ENCODE measurements at regions not wholly inside any gene's neighbourhood (a gene's known extent, or its start where the extent isn't known, plus 50 kb on each side); places are given as distances from the start of the nearest gene placed in this dataset.

DNA sequence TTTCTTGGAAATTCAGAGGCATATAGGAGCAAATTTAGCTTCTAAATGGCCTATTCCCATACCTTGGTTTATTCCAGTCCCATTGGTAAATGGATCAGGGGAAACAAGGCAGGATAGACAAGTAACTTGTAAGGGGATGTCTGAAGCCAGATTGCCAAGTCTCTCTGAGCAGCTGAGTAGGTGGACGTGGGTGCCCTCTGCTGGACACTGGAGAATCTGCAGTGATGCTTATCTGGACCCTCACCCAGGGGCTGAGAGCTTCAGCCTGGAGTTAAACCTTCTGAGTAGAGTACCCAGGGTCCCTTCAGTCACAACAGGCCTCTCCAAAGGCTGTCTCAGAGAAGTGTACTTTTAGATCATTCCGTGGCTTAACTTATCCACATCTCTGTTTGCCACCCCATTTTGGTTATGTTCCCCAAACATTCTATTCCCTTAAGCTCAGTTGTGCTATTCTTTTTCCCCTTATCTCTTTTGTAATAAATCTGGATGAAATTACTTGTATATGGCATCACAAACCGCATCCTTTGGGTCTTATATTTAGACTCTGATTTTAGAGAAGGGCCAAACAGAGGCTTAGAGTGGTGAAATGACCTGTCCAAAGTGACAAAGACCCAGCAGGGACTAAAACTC is 218.3 kb upstream of the GLRA1 start:
- no peaks in the 10 kb centered on the region for H3K36me3 ChIP-seq
- H3K27me3 ChIP-seq: no peaks in the 10 kb centered on the region
- ATAC-seq: peak; percentile 34
- TF ChIP-seq POLR2AphosphoS5 (IDR thresholded peaks at IDR 0.05): no peak
- TF ChIP-seq, protein P1, sequence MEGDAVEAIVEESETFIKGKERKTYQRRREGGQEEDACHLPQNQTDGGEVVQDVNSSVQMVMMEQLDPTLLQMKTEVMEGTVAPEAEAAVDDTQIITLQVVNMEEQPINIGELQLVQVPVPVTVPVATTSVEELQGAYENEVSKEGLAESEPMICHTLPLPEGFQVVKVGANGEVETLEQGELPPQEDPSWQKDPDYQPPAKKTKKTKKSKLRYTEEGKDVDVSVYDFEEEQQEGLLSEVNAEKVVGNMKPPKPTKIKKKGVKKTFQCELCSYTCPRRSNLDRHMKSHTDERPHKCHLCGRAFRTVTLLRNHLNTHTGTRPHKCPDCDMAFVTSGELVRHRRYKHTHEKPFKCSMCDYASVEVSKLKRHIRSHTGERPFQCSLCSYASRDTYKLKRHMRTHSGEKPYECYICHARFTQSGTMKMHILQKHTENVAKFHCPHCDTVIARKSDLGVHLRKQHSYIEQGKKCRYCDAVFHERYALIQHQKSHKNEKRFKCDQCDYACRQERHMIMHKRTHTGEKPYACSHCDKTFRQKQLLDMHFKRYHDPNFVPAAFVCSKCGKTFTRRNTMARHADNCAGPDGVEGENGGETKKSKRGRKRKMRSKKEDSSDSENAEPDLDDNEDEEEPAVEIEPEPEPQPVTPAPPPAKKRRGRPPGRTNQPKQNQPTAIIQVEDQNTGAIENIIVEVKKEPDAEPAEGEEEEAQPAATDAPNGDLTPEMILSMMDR (IDR thresholded peaks at IDR 0.05): peak; percentile 58 to 90 (median 68)
- H3K27ac ChIP-seq: no peak overlapping the region
- no peak overlapping the region for H3K4me3 ChIP-seq
- H3K9me3 ChIP-seq: no peaks in the 10 kb centered on the region
- peaks cover 0 to 10% (median 0%) of the 10 kb centered on the region in 3 donors for H3K4me1 ChIP-seq
- 19 to 28% methylated on average over 2 to 3 of the region's 3 CpGs for WGBS, 2 donors (ENCODE audit: low coverage in 1 of 2)

DNA sequence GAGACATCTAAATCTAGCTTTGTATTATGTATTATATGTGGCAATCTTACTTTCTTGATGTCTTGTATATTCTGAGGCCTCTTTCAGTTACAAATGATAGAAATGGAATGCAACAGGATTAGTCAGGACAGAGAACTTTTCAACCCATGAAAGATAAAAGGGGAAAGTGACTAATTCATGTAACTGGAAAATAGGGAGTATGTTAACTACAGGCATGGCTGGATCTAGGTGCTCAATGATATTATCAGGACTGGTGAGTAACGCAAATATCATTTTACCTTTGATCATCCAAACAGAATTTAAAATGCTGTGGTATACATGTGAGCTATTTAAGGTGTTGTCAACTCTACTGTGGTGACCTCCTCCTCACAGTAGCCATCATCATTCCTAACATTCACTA is 215.7 kb upstream of the GLRA1 start:
- no peak overlapping the region for H3K27ac ChIP-seq
- no peak overlapping the region for H3K4me3 ChIP-seq
- TF ChIP-seq POLR2AphosphoS5 (IDR thresholded peaks at IDR 0.05): no peak
- TF ChIP-seq POLR2A (IDR thresholded peaks at IDR 0.05): no peak
- TF ChIP-seq, protein P1 (IDR thresholded peaks at IDR 0.05): no peak
- no peak for TF ChIP-seq EP300 (IDR thresholded peaks at IDR 0.05)
- no peaks in the 10 kb centered on the region for H3K27me3 ChIP-seq
- no peaks in the 10 kb centered on the region for H3K36me3 ChIP-seq
- H3K4me1 ChIP-seq: peaks cover 0 to 18% (median 0%) of the 10 kb centered on the region in 3 donors
- no peaks in the 10 kb centered on the region for H3K9me3 ChIP-seq
- ATAC-seq: no peak
- 91 to 100% methylated on average over 1 of the region's 1 CpG for WGBS, 2 donors (ENCODE audit: low coverage in 1 of 2)

DNA sequence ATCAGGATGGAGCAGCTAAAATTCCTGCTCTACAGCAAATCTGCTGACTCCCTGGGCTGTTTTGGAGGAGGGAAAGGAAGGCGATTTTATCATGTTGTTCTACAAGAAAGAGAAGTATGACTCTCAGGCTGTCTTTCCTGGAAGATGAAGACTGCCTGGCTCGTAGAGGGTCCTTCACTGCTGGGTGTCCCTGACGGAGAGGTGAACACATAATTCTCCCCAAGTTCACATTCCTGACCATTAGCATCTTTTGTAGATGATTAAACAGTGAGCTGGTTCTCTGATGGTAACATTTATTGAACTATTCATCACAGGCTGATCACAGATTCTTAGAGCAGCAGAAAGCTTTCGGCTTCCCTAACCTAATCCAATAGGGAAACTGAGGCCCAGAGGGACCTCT is 212.4 kb upstream of the GLRA1 start:
- no peaks in the 10 kb centered on the region for H3K27me3 ChIP-seq
- no peak overlapping the region for H3K27ac ChIP-seq
- TF ChIP-seq POLR2A (IDR thresholded peaks at IDR 0.05): no peak
- no peak for TF ChIP-seq POLR2AphosphoS5 (IDR thresholded peaks at IDR 0.05)
- TF ChIP-seq, protein P1 (IDR thresholded peaks at IDR 0.05): no peak
- TF ChIP-seq EP300 (IDR thresholded peaks at IDR 0.05): no peak
- WGBS, 2 donors (ENCODE audit: low coverage in 1 of 2): 26% methylated on average over 3 of the region's 4 CpGs; no CpG with 5 or more reads in 1 of the 2 donors
- H3K36me3 ChIP-seq: no peaks in the 10 kb centered on the region
- no peak overlapping the region for H3K4me3 ChIP-seq
- ATAC-seq: no peak
- H3K4me1 ChIP-seq: peaks cover 0 to 18% (median 0%) of the 10 kb centered on the region in 3 donors
- H3K9me3 ChIP-seq: no peaks in the 10 kb centered on the region

DNA sequence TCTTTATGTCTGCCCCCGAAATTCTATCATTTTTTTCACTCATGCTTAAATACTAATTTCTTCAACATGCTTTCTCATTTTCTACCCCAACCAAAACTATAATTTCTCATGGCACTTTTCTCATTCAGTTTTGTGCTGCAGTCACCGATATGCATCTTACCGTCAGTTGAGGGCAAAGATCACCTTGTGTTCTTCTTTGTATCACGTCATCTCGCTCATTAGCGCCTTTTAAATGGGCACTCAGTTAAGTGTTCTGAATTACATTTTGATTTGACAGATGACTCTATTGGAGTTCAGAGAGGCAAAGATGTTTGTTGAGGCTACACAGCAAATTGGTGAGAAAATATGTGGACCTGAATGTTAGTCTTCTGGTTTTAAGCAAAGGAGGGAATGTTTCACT is 211.7 kb upstream of the GLRA1 start:
- no peaks in the 10 kb centered on the region for H3K36me3 ChIP-seq
- no peaks in the 10 kb centered on the region for H3K9me3 ChIP-seq
- peaks cover 0 to 18% (median 0%) of the 10 kb centered on the region in 3 donors for H3K4me1 ChIP-seq
- no peaks in the 10 kb centered on the region for H3K27me3 ChIP-seq
- no peak overlapping the region for H3K27ac ChIP-seq
- WGBS, 2 donors (ENCODE audit: low coverage in 1 of 2): 77 to 92% methylated on average over 6 of the region's 6 CpGs
- ATAC-seq: no peak
- H3K4me3 ChIP-seq: no peak overlapping the region
- no peak for TF ChIP-seq POLR2A (IDR thresholded peaks at IDR 0.05)
- no peak for TF ChIP-seq POLR2AphosphoS5 (IDR thresholded peaks at IDR 0.05)
- TF ChIP-seq, protein P1 (IDR thresholded peaks at IDR 0.05): no peak
- TF ChIP-seq EP300 (IDR thresholded peaks at IDR 0.05): no peak

DNA sequence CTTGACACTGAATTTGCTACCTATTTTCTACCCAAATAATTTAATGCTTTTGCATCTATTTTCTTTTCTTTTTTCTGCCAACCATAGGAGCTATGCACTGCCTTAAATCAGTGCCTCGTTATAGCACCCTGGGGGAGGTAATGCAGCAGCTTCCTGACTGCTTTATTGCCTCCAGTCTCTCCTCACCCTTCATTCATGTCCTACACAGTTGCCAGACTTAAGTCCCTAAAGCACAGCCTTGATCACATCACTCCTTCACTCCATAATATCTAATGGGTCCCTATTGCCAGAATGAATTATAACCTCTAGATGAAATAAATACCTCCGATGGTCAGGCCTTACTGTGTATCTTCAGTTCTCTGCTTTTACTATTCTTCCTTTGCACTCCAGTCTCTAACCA is 211.2 kb upstream of the GLRA1 start:
- ATAC-seq: no peak
- H3K27ac ChIP-seq: no peak overlapping the region
- H3K4me3 ChIP-seq: no peak overlapping the region
- WGBS, 2 donors (ENCODE audit: low coverage in 1 of 2): 50 to 89% methylated on average over 2 of the region's 2 CpGs
- TF ChIP-seq POLR2AphosphoS5 (IDR thresholded peaks at IDR 0.05) (no peak), POLR2A (IDR thresholded peaks at IDR 0.05) (no peak), EP300 (IDR thresholded peaks at IDR 0.05) (no peak)
- TF ChIP-seq, protein P1 (IDR thresholded peaks at IDR 0.05): no peak
- peaks cover 0 to 18% (median 0%) of the 10 kb centered on the region in 3 donors for H3K4me1 ChIP-seq
- H3K27me3 ChIP-seq: no peaks in the 10 kb centered on the region
- H3K36me3 ChIP-seq: no peaks in the 10 kb centered on the region
- no peaks in the 10 kb centered on the region for H3K9me3 ChIP-seq

All from gastroesophageal sphincter (tissue), 4 donors.